ENCODE measurements at regions not wholly inside any gene's neighbourhood (a gene's known extent, or its start where the extent isn't known, plus 50 kb on each side); places are given as distances from the start of the nearest gene placed in this dataset.

DNA sequence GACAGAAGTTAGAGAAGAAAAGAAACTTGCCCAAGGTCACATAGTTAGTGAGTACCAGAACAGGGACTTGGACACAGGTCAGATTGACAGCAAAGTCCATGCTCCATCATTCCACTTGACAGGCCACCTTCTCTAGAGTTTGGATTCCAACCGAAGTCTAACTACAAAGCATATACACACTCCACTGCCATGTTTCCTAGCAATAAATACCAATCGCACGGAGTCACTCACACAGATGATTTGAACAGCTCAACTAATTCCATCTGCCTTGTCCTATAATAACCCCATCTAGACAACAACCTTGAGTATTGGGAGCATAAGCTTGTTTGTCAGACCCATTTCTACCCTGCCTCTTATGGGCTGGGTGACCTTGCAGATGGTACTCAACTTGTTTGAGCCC lies 334.6 kb upstream of the MGAT5 start:
- TF ChIP-seq, protein P1, sequence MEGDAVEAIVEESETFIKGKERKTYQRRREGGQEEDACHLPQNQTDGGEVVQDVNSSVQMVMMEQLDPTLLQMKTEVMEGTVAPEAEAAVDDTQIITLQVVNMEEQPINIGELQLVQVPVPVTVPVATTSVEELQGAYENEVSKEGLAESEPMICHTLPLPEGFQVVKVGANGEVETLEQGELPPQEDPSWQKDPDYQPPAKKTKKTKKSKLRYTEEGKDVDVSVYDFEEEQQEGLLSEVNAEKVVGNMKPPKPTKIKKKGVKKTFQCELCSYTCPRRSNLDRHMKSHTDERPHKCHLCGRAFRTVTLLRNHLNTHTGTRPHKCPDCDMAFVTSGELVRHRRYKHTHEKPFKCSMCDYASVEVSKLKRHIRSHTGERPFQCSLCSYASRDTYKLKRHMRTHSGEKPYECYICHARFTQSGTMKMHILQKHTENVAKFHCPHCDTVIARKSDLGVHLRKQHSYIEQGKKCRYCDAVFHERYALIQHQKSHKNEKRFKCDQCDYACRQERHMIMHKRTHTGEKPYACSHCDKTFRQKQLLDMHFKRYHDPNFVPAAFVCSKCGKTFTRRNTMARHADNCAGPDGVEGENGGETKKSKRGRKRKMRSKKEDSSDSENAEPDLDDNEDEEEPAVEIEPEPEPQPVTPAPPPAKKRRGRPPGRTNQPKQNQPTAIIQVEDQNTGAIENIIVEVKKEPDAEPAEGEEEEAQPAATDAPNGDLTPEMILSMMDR (IDR thresholded peaks at IDR 0.05), result no peak
- no peak for TF ChIP-seq POLR2AphosphoS5 (IDR thresholded peaks at IDR 0.05)
- no peak for TF ChIP-seq POLR2A (IDR thresholded peaks at IDR 0.05)
- no peak for TF ChIP-seq EP300 (IDR thresholded peaks at IDR 0.05)
